A673 (cell line): ENCODE measurements at regions not wholly inside any gene's neighbourhood (a gene's known extent, or its start where the extent isn't known, plus 50 kb on each side); places are given as distances from the start of the nearest gene placed in this dataset.

Experiments
- BruUV-seq: library from RNA; stranded (reverse); fragments of 400-500 nt; replicated peaks from 2 replicates; lab custom pipeline; 2021; lab: Mats Ljungman, UMichigan
- CTCF ChIA-PET: fragments of 300-600 bp; sonication (Branson Sonifier 250); formaldehyde crosslinking; loops from one replicate; lab custom pipeline; 2022; ENCODE audit warnings: antibody characterized with exemption; lab: Charles Lee
- POLR2A ChIA-PET: fragments of 300-600 bp; sonication (Branson Sonifier 250); formaldehyde crosslinking; loops from one replicate; lab custom pipeline; 2022; ENCODE audit warnings: antibody characterized with exemption; ENCODE audit not compliant: low non-redundant PET; lab: Charles Lee
- DNase-seq: peaks from one replicate; pipeline ENCODE4 v3.0.0-alpha.2; 2015; ENCODE audit warnings: low spot score
- H3K27ac ChIP-seq: fragments of 200-600 bp; sonication (generic); 2 replicates; pipeline ENCODE4 v1.5.1; 2016; ENCODE audit warnings: mixed run types, low read depth, mild to moderate bottlenecking, mixed read lengths, antibody characterized with exemption, low read length; ENCODE audit not compliant: poor library complexity, severe bottlenecking
- H3K27me3 ChIP-seq: fragments of 200-600 bp; sonication (generic); replicated peaks from 2 replicates; pipeline ENCODE4 v1.6.1; 2017; ENCODE audit warnings: mixed run types, low read depth, mild to moderate bottlenecking, mixed read lengths, antibody characterized with exemption, low read length; ENCODE audit not compliant: insufficient read depth, poor library complexity
- H3K36me3 ChIP-seq: fragments of 200-600 bp; sonication (generic); 2 replicates; pipeline ENCODE4 v1.6.1; 2016; ENCODE audit warnings: mixed run types, mild to moderate bottlenecking, mixed read lengths, antibody characterized with exemption, low read length; ENCODE audit not compliant: insufficient read depth, poor library complexity, severe bottlenecking
- H3K4me1 ChIP-seq: fragments of 200-600 bp; sonication (generic); 2 replicates; pipeline ENCODE4 v1.6.1; 2017; ENCODE audit warnings: mixed run types, mild to moderate bottlenecking, mixed read lengths, antibody characterized with exemption, low read length; ENCODE audit not compliant: insufficient read depth, poor library complexity, severe bottlenecking
- H3K4me3 ChIP-seq: fragments of 200-600 bp; sonication (generic); 2 replicates; pipeline ENCODE4 v1.5.1; 2016; ENCODE audit warnings: low read depth, mixed run types, mild to moderate bottlenecking, mixed read lengths, low read length; ENCODE audit not compliant: poor library complexity, severe bottlenecking
- H3K9me3 ChIP-seq: fragments of 200-600 bp; sonication (generic); 2 replicates; pipeline ENCODE4 v1.6.1; 2016; ENCODE audit warnings: mixed run types, low read depth, mild to moderate bottlenecking, mixed read lengths, antibody characterized with exemption, low read length; ENCODE audit not compliant: poor library complexity, severe bottlenecking
- EZH2 ChIP-seq: fragments of 200-600 bp; sonication (generic); IDR thresholded peaks from 2 replicates; pipeline ENCODE4 v1.6.1; 2017; ENCODE audit warnings: borderline replicate concordance, low read depth, mild to moderate bottlenecking, mixed read lengths, antibody characterized with exemption, low read length; ENCODE audit not compliant: poor library complexity, severe bottlenecking
- intact Hi-C: fragments of 100-400 bp; cut with micrococcal nuclease; formaldehyde crosslinking; loops from one replicate; pipeline ENCODE4 v1.10.0; 2022; ENCODE audit not compliant: unreplicated experiment
- TF ChIP-seq, protein P1 (sequence below): fragments of 300-800, 200-600 bp; sonication (generic); conservative IDR thresholded peaks from 2 replicates; pipeline ENCODE4 v1.5.1; 2017; ENCODE audit warnings: low read depth, mild to moderate bottlenecking, antibody characterized with exemption, low read length, moderate library complexity, mixed read lengths

DNA sequence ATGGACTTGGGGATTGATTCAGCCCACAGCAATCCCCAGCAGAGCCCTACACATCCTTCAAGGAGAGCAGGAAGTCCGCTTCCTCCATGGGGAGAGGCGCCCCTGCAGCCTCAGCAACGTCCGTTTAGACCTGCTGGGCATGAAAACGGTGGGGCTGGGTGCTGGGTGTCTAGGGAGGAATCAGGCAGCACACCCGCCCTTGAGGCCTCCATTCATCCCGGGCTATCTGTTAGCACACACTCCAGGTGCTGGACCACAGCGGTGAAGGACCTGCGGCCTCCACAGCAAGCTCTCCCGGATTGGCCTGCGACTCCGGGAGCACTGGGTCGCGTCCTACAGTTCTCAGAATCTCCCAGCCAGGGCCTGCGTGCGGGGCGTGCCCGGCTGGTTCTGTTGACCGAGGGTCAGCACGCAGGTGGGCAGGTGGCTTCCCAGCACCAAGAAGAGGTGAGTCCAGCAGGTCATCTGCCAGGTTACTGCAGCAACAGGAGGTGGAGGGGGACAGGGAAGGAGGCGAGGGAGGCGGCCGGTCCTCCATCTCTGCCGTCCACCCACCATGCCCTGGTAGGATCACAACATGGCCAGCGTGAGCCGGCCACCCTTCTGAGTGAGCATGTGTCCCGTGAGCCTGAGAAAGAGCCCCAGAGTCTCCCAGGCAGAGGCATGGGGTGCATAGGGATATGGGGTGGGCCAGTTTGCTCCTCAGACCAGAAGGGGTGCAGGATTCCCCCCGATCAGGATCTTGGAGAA is 96.6 kb downstream of the RIPK4 start:
- intact Hi-C loops = no loop called here

DNA sequence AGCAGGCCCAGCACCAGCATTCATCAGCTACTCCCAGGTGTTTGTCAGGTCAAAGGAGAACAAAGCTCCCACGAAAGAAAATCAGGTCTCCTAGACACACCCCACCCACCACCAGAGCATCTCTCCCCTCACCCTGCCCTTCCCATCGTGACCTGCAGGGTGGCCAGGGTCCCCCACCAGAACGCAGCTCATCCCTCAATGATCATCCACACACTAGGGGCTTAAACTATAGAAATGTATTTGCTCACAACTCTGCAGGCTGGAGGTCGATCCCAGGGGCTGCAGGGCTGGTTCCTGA is 97.4 kb downstream of the RIPK4 start:
- DNase-seq = no peak
- POLR2A ChIA-PET = no interaction called here
- Histone ChIP-seq H3K4me3 (no peak overlapping the region), H3K27ac (no peak overlapping the region), H3K9me3 (no peaks in the 10 kb centered on the region), H3K27me3 (no peaks in the 10 kb centered on the region), H3K36me3 (no peaks in the 10 kb centered on the region), H3K4me1 (no peaks in the 10 kb centered on the region)
- CTCF ChIA-PET = no interaction called here
- no TSS peak for BruUV-seq
- no peak for TF ChIP-seq EZH2
- TF ChIP-seq, protein P1, sequence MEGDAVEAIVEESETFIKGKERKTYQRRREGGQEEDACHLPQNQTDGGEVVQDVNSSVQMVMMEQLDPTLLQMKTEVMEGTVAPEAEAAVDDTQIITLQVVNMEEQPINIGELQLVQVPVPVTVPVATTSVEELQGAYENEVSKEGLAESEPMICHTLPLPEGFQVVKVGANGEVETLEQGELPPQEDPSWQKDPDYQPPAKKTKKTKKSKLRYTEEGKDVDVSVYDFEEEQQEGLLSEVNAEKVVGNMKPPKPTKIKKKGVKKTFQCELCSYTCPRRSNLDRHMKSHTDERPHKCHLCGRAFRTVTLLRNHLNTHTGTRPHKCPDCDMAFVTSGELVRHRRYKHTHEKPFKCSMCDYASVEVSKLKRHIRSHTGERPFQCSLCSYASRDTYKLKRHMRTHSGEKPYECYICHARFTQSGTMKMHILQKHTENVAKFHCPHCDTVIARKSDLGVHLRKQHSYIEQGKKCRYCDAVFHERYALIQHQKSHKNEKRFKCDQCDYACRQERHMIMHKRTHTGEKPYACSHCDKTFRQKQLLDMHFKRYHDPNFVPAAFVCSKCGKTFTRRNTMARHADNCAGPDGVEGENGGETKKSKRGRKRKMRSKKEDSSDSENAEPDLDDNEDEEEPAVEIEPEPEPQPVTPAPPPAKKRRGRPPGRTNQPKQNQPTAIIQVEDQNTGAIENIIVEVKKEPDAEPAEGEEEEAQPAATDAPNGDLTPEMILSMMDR = no peak
- intact Hi-C loops = no loop called here

More for the DNA sequence above, 96.6 kb downstream of the RIPK4 start:
- Histone ChIP-seq H3K9me3 (no peaks in the 10 kb centered on the region), H3K36me3 (no peaks in the 10 kb centered on the region), H3K27ac (no peak overlapping the region), H3K4me1 (no peaks in the 10 kb centered on the region), H3K4me3 (no peak overlapping the region), H3K27me3 (no peaks in the 10 kb centered on the region)
- BruUV-seq = no TSS peak
- TF ChIP-seq, protein P1 = no peak
- no peak for TF ChIP-seq EZH2
- no peak for DNase-seq
- ChIA-PET POLR2A (no interaction called here), CTCF (no interaction called here)

GRCh38 chr21:41668686-41669532 is 97.9 kb downstream of the RIPK4 start:
- intact Hi-C loops = no loop called here
- TF ChIP-seq, protein P1 = no peak
- TF ChIP-seq EZH2 = no peak
- ChIA-PET CTCF (interaction anchor here (0.7 kb wide), 1 partner anchor 52 kb away, joined by 10 read pairs; no protein-coding TSS in a partner anchor), POLR2A (no interaction called here)
- H3K4me1 ChIP-seq = no peaks in the 10 kb centered on the region
- BruUV-seq = no TSS peak
- DNase-seq = no peak
- H3K9me3 ChIP-seq = no peaks in the 10 kb centered on the region
- no peak overlapping the region for H3K4me3 ChIP-seq
- no peaks in the 10 kb centered on the region for H3K27me3 ChIP-seq
- H3K36me3 ChIP-seq = no peaks in the 10 kb centered on the region
- no peak overlapping the region for H3K27ac ChIP-seq
